ENCODE measurements at regions not wholly inside any gene's neighbourhood (a gene's known extent, or its start where the extent isn't known, plus 50 kb on each side); places are given as distances from the start of the nearest gene placed in this dataset.

DNA sequence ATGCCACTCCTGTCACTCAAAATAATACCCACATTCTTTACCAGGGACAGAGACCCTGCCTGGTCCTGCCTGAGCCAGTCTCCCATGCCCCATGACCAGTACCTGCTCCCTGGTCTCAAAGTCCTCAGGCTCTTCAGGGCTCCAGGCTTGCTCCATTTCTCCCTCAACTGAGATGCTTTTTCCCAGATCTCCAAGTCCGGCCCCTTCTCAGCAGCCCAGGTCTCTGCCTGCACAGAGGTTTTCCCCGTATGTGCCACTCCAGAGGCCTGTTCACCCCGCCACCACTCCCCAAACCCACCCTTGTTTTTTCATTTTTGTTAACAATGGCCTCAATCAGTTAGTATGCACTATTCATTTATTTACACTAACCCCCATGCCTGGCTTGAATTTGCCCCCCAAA lies 499.5 kb upstream of the MYT1L start:
- TF ChIP-seq, protein P1, sequence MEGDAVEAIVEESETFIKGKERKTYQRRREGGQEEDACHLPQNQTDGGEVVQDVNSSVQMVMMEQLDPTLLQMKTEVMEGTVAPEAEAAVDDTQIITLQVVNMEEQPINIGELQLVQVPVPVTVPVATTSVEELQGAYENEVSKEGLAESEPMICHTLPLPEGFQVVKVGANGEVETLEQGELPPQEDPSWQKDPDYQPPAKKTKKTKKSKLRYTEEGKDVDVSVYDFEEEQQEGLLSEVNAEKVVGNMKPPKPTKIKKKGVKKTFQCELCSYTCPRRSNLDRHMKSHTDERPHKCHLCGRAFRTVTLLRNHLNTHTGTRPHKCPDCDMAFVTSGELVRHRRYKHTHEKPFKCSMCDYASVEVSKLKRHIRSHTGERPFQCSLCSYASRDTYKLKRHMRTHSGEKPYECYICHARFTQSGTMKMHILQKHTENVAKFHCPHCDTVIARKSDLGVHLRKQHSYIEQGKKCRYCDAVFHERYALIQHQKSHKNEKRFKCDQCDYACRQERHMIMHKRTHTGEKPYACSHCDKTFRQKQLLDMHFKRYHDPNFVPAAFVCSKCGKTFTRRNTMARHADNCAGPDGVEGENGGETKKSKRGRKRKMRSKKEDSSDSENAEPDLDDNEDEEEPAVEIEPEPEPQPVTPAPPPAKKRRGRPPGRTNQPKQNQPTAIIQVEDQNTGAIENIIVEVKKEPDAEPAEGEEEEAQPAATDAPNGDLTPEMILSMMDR (conservative IDR thresholded peaks at IDR 0.05; ENCODE audit: low read length) = no peak
- TF ChIP-seq EZH2phosphoT487 (IDR thresholded peaks at IDR 0.05; ENCODE audit: borderline replicate concordance, low read depth, low read length) = no peak
